Nucleus accumbens (tissue), 56 donors: ENCODE measurements at regions not wholly inside any gene's neighbourhood (a gene's known extent, or its start where the extent isn't known, plus 50 kb on each side); places are given as distances from the start of the nearest gene placed in this dataset.

Experiments
- DNase-seq, 56 donors: peaks; one replicate each; lab custom pipeline; 2025; lab: John Stamatoyannopoulos, UW

DNA sequence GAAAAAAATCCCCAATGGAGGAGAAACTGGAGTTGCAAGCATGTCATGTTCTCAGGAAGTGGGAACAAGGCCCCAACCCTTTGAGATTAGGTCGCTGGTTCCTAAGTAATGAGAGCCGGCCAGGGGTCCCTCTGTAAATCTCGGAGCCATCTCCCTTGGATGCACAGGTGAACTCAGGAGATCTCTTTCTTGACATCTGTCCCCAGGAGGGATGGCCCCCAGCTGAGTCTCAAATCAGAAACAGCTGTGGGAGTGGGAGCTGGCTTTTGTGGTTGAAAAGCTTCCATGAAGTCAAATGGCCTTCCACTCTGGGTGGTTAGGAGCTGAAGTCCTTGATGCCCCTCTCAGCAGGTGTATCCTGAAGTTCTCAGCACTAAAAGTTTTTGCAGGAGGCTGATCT, 257.1 kb downstream of the BMP7 start:
- no peak for DNase-seq

DNA sequence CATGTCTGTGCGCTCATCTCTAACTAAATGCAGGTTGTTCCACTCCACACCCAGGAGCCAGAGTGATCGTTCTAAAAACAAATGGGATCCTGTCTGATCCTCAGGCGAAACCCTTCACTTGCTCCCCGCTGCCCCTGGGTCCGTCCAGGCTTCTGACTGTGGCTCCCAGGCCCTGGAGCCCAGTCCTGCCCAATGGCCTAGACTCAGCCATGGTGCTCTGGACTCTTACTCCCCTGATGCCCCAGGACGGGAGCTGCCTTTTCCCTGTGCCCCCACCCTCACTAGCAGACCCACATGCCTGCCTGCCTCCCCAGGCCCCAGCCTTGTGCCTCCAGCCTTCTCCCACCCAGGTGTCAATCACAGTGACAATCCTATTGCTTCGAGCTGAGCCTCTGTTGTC, 256.7 kb downstream of the BMP7 start:
- no peak for DNase-seq

DNA sequence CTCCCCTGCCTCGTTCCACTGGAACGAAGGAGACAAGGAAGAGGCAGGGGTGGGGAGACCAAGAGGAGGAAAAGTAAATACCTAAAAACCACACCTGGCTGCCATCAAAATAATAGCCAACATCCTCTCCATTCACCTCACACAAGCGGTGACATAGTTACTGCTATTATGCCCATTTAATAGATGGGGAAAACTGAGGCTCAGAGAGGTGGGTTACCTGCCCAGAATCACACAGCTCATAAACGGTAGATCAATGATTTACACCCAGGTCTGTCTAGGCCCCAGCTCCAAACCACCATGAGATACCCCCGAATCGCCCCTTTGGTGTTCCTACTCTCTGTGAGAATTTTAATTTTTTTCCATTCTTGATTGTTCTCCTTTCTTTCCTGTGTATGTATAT, 253.8 kb downstream of the BMP7 start:
- DNase-seq, result no peak

DNA sequence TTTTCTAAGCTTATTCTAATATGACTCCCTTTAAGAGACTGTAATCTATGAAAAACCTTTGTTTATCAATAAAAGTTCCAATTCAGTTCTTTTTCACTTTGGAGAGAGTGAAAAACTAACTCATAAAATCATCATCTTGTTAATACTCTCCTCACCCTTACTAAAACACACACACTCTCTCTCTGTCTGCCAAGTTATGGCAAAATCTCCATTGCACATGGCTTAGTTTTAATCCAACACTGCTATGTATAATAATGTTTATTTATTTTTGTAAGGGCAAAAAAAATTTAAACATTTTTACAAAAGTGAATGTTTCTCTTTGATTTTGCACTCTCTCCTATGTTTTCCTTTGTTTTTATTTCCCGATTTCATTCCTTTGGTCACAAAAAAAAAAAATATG, 253.2 kb downstream of the BMP7 start:
- DNase-seq, result no peak

DNA sequence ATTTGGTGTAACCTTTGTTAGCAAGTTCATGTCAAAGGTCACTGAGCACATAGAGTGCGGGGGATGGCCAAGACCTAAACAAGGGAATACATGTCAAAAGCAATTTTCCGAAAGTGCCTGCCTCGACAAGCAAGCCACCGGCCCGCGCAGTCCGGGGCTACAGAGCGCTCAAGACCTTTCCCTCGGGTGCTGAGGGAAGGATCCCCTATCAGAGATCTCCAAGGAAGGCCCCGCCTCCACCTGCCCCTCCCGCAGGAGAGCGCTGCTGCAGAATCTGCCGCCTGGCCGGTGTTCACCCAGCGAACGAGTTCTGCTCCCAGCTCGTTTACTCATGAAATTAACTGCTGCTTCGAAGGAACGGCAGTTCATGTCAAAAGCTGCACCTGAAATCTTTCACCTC, 252.7 kb downstream of the BMP7 start:
- DNase-seq, result no peak

DNA sequence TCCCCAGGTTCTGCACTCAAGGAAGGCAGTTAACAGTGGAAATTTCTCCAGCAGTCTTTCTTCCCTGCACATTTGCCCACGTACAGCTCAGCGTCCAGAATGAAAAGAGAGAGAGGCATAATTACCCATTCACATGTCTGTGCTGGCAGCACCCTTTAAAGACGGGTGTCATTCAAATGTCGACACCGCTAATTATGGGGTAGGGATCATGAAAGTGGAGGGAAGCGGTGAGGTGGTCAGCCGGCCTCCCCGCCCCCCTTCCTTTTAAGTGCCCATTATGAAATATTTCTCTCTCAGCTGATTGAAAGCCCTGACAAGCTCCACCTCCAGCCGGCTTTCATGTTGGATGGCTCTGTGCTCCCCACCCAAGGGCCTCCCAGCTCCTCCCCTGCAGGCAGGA, 246.1 kb downstream of the BMP7 start:
- DNase-seq, result no peak

DNA sequence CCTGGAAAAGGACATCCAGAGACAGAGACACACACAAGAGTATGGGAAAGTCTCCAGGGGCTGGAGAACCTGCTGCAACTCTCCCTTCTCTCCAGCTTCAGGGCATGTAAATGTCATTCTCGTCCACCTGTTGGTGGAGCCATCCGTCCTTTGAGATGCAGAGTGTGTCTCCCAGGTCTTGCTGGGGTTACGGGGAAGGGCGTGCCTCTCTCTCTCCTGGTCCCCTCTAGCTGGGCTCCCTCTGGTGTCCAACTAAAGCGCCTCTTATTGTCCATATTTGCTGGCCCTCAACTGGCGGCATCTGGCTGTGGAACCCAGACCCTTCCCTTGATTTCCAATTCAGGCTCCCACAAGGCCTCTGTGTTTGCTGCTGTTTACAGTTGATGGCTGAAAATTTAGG, 244.1 kb downstream of the BMP7 start:
- DNase-seq, result no peak

DNA sequence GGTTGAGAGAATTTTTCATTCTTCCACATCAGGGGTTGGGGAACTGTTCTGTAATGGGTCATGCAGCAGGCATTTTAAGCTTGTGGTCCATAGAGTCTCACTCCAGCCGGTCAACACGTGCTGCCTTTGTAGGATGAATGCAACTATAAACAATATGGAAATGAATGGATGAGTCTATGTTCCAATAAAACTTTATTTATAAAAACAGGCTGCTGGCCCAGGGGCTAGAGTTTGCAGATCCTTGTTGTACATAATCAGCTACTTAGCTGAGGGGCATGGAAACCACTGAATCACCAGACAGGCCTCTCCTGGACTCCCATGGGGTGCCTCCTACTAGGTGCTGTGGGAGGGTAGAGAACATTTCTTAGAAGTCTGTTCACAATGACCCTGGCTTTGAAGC, 243.4 kb downstream of the BMP7 start:
- DNase-seq, result no peak

DNA sequence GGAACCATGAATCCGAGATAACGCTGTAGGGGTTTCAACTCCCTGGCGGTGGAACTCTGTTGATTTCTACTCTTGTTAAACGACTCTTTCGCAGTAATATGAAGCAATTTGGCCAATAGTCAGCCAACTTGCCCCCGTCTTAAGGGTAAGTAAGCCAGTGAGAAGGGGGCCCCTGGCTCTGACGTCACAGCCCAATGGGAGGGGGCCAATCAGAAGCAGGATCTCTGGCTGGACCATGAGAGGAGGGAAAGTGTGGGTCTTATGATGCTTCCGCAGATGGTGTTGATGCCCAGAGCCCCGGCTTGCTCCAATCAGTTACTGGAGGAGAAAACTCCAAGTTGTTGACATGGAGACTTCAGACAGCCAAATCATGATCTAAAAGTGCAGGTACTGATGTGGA, 242.4 kb downstream of the BMP7 start:
- DNase-seq, result no peak

DNA sequence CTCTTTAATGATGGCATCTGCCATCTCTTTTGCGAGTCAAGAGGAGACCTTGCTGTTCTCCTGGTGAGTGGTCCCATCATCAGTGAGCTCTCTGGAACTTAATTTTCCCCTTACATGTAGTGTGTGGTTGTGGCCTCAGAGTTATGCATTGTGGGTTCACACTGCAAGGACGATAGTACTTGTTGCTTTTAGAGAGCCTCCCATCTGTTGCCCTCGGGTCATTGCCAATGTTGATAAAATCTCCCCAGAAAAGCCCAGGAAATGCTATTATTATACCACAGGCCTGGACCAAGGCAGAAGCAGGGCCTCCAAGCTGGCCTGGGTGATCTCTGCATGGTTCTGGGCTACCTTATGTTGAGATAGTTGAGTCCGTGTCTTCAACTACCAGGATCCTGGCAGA, 241.6 kb downstream of the BMP7 start:
- DNase-seq, result no peak

DNA sequence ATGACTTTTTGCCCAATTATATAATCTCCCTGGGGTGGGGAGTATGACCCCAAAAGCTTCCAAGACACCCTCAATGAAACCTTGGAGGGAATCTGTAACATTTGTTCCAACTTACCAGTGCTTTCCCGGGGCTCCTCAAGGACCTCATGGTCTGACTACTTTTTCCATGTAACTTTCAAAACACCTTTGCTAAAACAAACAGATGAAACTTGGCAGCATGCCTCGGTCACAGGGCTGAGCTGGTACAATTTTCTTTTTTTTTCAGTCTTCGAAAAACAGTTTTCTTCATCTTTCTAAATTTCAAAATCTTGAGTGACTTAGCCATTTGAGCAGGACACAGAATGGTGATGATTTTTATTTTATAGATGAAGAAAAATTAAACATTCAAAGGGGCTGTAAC, 241.2 kb downstream of the BMP7 start:
- DNase-seq, result no peak

DNA sequence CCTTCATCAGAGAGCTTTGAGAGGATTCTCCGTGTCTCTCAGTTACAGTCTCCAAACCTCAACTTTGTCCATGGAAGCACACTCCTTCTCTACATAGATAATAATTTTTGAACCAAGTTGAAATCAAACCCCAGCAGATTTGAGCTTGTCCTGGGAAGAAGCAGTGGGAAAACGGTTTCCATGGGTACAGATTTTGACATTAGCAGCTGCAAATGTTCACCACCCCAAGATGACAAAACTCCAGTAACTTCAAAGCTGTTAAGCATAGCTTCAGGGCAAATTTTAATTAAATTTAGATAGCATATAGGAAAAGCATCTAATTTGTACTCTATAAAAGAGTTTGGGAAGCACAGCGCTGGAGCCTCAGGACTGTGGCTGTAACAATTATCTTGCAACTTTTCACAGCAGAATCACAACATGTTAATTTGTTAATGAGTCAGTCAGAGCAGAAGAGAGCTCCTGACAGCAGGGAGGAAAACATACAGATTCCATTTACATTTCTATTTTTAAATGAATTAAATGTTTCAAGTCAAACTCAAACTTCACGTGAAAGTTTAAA, 240.7 kb downstream of the BMP7 start:
- no peak for DNase-seq

DNA sequence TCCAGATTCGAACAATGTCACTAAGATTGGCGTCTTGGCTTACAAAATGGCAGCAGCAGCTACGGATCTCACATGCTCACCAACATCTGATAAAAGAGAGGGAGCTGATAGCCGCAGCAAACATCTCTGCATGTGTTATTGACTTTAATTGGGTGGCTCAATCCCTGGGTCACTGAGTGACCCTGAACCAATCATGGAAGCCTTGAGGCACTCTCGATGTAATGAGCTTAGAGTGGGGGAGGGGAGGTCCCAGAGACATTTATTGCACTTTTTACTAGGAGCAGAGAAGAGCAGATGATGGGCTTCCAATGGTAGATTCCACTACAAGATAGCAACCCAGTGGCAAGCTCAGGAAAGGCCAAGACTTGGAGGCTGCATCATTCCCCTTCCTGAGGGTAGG, 238.7 kb downstream of the BMP7 start:
- DNase-seq, result no peak

DNA sequence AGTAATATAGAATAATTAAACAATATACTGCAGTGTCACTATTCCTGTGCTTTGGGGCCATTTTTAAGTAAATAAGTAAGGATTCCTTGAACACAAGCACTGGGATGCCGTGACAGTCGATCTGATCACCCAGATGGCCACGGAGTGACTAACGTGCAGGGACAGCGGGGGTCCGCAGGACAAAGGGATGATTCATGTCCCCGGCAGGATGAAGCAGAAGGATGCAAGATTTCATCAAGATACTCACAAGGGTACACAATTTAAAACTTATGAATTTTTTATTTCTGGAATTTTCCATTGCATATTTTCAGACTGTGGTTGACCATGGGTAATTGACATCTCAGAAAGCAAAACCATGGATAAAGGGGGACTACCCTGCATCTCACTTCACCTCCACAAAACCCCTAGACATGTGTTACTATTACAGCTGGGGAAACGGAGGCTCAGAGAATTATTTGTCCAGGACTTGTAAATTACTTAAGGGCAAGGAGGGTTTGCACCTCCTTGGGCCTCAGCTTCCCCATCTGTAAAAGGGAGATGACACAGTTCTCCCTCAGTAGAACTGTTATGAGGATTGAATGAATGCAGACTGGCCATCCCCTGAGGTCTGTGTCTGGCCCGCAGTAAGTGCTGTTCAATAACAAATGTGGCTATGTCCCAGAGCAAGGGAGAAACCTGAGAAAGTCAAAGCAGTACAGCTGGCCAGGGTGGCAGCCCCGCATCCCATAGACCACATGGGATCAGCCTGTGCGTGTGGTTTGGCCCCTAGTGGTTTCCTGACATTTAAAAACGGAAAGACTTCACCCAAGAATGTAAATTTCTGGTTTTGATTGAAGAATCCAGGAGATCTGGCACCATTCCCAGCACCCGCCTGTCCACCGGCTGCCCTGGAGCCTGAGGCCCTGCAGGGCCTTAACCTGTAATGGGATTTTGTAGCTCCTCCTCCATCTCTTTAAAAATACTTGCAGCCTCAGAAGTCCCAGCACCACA, 235.5 kb downstream of the BMP7 start:
- DNase-seq, result no peak

DNA sequence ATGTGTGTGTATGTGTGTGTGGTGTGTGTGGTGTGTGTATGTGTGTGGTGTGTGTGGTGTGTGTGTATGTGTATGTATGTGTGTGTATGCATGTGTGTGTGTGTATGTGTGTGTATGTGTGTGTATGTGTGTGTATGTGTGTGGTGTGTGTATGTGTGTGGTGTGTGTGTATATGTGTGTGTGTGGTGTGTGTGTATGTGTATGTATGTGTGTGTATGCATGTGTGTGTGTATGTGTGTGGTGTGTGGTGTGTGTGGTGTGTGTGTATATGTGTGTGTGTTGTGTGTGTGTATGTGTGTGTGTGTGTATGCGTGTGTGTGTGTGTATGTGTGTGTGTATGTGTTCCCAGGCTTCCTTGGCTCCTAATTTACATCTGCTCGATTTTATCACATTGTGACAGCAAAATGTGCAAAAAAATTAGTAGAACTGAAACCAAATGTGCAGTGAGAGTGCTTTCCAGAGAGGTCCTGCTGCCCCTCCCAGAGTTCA, 234.5 kb downstream of the BMP7 start:
- no peak for DNase-seq

DNA sequence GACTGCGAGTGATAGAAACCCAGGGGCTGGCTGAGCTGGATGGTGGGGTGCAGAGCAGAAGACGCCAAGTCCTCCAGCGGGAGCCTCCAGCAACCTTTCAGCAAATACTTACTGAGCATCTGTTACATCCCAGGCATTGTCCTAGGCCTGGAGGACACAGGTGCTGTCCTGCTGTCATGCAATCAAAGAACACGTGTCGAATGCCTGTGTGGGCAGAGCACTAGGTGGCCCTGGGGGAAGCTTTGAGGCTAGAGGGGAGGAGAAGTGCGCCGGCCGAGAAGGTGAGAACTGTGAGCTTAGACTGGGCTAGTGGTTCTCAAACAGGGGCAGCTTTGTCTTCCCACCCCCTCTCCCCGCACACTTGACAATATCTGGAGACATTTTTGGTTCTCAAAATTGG, 233.6 kb downstream of the BMP7 start:
- DNase-seq, result no peak

DNA sequence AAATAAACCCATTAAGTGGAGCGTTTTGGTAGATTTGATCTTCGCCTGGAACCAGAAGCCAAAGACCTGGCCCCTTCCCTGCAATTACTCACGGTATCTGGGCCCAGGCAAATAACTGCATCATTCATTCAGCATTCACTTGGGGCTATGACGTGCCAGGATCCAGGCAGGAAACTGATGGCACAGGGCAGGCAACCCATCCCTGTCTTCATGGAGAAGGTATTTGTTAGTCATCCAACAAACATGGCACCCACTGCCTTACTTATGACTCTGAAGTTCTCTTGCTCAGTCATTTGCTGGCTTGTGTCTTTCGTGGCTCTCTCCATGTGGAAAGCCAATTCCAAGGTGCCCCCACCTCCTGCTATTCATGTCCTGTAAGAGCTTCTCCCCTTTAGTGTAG, 232.4 kb downstream of the BMP7 start:
- DNase-seq, result no peak

DNA sequence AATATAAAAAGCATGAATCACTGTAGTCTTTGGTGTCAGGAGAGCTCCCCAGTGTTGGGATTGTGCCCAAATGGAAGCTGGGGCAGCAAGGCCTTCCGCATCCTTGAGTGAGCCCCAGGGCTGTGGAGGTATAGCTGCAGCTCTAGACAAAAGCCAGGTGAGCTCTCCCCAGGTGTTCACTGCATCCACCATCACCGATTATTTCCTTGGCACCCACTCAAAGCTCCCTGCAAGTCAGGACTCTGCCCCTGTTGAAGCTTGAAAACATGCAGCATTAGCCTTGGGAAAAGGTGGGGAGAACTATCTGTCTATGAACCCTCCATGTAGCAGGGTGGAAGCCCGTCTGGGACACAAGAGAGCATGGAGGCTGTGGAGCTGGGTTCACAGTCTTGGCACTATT, 228.8 kb downstream of the BMP7 start:
- no peak for DNase-seq

DNA sequence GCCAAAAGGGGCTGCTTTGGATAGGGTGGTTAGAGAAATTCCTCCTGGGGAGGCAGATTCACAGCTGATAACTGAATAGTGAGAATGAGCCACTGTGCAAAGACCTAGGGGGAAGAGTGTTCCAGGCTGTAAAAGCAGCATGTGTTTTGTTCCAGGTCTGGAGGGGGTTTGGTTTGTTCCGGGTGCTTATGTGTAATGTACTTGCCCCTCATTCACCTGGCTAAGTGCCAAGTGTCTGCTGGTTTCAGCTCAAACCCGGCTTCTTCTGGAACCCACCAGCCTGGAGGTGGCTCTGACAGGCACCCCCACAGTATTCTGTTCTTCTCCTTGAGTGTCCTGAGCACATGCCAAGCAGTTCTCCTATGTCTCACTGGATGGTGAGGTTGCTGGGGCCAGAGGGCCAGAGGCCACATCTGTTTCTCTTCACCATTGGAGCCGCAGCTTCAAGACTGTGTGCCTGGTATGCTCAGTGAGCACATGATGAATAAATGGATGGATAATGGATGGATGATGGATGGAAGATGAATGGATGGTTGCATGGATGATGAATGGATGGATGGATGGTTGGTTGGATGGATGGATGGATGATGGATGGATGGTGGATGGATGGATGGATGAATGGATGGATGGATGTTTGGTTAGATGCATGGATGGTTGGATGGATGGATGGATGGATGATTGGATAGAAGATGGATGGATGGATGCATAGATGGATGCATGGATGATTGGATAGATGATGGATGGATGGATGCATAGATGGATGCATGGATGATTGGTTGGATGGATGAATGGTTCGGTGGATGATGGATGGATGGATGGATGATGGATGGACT, 227.6 kb downstream of the BMP7 start:
- no peak for DNase-seq

DNA sequence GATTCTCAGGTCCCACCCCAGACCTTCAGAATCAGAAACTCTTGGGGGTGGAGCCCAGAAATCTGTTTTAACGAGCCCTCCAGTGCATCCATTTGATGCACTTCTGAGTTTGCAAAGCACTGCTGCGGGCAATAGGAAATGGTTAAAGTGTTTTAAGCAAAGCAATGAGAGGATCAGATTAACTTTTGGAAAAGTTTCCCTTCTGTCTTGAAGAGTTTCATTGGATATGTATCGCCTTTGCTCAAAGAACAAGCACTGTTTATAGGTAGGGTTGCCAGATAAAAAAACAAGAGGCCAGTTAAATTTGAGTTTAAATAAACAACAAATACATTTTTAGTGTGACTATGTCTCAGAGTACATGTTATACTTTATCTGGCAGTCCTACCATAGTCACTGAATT, 226.0 kb downstream of the BMP7 start:
- DNase-seq, result no peak

DNA sequence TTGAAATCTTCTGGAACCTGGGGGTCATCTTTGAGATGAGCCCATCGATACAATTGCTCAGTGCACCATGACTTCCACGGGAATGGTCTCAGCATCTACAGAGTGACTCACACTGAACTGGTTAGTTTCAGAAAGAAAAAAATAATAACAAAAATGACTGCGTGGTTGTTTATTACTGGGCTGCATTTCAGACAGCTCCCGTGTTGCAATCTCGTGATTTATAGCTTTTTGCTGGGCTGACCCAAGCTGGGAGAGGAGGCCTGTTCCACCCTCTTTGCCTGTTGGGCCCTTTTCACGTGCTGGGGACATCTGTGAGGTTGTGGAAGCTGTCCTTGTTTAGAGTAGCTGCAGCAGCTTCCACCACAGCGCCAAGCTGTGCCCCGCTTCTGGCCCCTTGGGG, 225.5 kb downstream of the BMP7 start:
- DNase-seq, result no peak
